DMS114 treated with DMSO at 0.1 percent for 48 hours (cell line): ENCODE measurements at regions not wholly inside any gene's neighbourhood (a gene's known extent, or its start where the extent isn't known, plus 50 kb on each side); places are given as distances from the start of the nearest gene placed in this dataset.
A peak's percentile ranks its signal among the peaks of the same experiment; 100 is the strongest.

Experiments used
- DNase-seq: peaks from one replicate; lab custom pipeline; 2025; ENCODE audit not compliant: unreplicated experiment; lab: John Stamatoyannopoulos, UW

DNA sequence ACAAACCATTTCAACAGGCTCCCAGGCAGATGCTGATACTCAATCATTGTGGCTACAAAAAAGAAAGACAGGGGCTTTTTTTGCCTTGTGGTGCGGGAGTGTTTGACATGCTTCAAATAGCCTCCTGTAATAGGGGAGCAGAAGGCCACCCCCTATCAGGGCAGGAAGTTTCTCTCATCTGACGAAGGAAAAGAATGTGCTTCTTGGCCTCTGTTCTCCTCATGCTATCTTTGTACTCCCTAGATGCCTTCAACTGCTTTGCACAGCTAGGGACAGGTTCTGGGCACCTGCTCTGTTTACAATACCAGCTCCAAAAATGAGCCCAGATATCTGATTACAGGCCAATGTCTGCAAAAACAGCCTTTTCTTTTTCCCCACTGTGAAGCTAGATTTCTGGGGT is 391.1 kb downstream of the STIM2 start:
- DNase-seq, result no peak

DNA sequence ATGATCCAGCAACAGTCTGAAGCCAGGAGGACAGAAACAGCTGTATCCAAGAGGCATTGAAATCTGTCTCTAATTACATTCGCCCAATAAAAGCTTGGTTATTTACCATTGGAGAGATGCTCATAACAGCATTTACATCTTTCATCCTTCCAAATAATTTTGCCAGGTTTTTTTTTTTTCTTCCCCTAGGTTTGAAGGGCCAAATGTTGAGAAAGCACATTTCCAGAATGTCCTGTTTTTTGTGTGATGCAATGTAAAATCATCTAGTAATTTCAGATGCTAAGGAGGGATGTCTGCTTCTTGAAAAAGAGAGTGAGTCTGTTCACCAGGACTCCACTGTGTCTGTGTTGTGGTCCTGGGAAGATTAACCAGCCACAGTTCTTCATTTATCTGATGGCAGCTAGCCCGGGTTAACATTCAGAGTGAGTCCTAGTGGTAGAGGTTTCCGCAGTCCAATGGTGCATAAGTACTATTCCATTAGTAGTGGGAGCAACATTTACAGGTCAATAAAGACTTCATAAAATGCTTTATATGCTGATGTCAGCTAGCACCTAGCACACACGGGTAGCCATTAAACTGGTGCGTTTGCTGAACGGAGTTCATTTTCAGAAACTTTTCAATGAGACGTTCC is 406.8 kb downstream of the STIM2 start:
- no peak for DNase-seq

DNA sequence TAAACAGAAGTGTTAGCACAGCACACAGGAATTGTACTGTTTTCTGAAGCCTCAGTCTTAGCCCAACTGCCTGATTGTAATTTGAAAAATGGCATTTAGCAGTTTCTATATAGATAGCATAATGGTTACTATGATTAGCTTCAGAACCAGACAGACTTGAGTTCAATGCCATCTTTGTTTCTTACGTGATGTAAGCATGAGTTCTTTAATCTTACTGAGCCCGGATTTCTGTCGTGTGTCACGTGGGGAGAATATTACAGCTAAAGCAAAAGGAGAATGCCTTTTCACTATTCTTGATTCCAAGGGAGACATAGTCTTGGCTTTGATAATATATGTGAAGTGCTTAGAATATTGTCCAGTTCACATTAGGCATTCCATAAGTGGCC is 407.3 kb downstream of the STIM2 start:
- no peak for DNase-seq

DNA sequence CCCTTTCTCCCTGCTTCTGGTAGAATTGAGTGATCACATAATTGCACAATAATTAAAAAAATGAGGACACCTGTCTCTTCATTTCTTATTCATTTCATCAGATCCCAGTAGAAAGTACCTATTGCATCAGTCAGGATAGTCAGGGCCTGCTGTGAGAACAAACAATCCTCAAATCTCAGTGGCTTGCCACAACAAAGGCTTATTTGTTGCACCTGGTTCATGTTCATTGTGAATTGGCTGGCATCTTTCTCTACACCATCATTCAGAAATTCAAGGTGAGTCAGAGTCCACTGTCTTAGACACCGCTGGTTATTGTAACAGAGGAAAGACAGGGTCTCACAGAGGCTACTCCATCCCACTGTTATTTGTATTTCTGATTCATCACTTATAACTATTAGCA is 409.8 kb downstream of the STIM2 start:
- no peak for DNase-seq

DNA sequence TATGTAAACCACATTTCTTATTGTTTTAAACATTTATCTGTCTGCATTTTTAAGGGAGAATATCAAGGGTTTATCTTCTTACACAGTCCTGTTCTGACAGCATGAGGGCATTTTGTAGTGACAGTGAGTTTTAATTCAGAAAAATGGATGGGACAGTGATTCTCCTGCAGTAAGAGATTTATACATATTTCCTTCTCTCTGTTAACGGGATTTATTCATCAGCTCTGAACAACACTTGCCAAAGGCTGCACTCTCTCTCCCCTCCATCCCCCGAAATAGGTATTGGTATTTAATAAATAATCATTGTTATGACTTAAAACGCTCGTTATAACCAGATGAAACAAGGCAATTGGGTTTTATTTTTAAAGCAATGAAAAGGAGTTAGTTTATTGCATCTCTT is 410.9 kb downstream of the STIM2 start:
- no peak for DNase-seq

DNA sequence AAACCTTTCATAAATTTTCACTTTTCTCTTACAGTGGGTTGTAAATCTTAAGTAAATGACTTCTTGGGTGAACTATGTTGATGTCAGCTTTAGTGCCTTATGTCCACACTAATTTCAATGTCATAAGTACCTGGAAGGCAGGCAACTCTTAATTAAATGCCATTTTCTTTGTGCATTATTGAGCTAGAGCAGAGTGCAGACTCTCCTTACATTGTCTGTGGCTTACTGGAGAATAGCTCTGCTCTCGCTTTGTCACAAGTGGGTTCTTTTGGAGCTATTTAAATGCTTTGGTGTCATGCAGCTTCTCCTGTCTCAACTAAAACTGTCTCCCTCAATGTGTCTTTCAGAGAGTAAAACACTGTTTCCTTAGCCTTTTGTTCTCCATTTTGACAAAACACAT is 411.6 kb downstream of the STIM2 start:
- no peak for DNase-seq

DNA sequence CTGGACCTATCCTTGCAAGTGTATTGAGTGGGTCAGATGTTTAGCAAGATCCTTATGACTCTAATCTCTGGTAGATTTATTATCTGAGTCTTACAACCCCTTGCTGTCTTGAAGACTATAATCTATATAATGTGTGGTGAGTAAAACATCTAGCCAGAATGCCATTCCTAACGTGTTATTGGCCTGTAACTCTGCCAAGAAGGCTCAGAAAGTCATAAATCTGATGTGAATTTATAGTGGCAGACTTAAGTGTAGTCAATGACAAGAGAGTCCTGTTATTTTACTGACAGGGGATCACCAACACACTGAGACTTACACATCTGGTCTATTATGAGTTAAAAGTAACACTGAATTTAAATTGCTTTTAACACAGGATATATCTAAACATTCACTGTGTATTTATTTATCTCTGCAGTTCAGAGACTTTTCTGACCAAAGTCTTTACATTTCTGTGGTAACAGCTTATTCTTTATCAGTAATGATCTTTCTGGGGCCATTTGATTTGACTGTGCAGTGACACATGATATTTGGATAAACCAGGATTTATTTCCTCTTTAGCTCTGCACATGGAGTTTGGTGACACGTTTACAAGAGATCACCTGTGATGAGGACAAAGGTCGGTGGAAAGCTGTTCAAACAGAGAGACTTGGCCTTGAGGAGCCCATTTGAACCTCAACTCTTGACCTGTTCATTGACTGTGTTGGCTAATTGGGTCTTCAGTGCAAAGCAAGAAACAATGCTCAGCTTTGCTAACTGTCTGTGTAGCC is 415.8 kb downstream of the STIM2 start:
- DNase-seq, result no peak

DNA sequence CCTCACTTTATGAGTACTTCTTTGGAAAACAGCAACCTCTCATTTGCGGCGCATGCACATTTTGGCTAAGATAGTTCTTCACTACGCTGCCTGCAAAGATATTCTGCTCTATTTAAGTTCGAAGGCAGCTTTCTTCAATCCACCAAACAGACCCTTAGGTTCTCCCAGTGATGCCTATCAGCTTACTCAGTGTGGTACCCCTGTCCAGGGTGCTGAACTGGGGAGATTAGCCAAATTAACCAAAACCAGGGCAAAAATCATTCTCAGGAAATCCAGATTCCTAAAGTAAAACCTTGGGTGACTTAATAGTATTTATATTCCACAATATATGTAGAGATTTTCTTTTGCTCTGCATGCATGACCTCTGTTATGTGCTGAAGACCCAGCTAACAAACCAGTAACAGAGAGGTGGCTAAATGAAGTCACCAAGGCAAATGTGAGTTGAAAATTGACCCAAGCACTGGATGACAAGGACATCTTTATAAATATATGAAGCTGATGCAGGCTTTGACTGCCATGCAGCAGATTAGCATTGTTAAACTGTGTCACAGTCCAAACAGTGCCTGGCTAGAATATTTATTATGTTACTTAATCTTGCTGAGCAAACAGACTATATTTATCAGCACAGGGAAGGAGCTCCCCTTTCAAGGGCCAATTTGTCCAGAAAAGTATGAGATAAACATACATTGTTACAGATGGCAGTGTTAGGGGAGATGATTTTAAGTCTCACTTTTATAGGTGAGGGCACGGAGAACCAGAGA is 418.2 kb downstream of the STIM2 start:
- no peak for DNase-seq

DNA sequence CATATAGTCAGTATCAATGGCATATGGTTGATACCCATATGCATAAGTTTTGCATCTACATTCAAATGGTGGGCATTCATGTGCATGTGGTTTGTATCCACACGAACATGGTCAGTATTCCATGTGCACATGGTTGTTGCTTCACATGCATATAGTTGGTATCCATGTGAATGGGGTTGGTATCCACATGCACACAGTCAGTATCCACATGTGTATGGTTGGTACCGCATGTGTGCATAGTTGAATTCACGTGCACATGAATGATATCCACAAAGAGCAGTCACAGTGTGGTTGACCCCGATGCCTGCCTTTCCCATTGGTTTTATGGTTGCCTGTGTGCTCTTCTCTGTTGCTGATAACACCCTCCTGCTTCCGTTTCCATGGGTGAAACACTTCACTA is 427.9 kb downstream of the STIM2 start:
- no peak for DNase-seq

DNA sequence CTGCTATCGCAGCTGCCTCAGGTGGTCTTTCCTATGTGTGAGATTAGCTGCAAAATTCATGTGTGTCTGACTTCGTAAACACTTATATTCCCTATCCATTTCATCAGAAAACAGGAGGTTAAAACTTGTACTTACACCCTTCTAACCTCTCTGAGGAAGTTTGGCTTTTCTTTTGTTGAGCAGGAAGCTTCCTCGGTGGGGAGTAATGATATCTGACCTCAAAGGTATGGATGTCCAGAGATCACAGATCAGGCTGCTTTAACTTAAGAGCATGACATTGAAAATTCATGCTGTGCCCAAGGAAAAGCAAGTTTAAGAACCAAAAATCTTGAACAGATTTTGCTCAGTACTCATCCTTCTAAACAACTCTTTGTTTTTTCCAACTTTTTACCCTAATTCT is 429.1 kb downstream of the STIM2 start:
- DNase-seq, result no peak

DNA sequence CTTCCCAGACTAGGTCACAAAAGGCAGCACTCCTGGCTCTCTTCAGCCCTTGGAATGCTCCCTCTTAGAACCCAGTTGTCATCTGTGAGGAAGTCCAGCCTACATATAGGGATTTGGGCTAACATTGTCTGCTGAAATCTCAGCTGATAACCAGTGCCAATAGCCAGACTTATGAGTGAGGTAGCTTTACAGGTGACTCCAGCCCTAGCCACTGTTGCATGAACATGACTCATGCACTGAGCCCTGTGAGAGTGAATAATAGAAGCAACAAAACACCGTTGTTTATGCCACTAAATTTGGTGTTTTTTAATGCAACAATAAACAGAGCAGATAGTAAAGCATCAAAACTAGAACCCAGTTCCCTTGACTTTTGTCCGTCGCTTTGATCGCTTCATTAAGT is 433.2 kb downstream of the STIM2 start:
- DNase-seq, result no peak

DNA sequence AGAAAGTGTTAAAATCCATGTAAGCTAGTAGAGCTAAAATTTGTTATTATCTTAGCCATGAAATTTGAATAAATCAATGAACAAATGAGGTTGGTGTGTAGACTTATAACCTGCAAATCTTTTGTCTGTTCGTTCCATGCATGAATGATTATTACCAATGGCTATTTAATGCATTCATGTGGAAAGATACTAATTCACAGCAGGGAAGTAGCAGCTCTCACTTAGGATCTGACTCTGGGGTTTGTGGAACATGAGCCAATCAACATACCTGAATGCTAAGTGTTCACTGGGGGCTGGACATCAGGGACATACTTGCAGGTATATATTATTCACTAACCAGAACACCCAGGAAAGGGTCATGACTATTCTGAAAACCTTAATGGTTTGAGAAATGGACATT is 444.1 kb downstream of the STIM2 start:
- no peak for DNase-seq

DNA sequence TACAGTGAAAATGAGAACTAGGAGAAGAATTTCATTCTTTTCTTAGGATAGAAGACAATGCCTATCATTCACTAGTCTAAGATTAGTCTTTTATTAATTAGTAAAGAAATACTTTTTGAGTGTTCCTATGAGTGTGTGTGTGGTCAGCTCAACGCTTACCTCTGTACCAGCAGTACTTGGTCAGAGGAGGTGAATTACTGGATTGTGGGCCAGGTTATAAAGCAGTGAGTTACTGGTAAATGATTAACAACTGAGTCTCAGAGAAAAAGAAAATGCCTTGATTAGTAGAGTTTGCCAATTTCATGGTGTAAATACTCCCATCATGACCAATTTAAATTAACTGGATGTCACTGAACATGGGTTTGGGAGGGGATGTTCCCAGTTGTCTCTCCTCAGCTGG is 444.6 kb downstream of the STIM2 start:
- no peak for DNase-seq

DNA sequence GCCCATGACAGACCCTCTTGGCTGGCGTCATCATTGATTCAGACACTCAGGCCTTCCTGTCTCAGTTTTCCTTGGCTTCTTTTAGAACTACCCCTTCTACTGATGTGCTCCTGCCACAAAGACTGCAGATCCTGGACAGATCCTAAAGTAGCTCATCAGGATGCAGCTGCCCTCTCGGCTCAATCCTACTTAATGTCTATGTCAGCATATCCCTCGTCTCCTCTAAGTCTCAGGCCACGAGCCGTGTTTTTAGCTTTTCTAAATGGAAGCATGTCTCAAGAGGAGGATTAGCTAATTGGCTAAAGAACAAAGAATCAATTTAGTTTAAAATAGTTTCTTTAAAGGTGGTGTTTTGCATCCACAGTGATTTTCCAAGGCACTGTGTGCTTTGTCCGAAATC is 447.7 kb downstream of the STIM2 start:
- no peak for DNase-seq

DNA sequence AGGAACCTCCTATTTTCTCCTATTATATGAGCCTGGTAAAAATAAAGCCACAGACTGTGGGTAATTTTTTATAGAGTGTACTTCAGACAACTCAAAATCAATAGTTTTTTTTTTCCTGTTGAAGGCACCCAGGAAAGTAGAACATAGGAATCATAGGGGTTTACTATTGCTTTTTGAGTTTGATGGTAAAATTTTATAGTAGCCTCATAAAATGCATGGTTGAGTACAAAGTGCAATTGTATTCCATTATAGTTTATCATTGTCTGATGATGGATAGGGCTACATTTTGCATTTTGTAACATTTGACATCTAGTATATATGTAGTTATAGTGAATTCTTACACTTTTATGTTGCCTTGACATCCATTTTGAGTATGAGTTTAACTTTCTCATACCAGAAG is 455.0 kb downstream of the STIM2 start:
- DNase-seq, result no peak

DNA sequence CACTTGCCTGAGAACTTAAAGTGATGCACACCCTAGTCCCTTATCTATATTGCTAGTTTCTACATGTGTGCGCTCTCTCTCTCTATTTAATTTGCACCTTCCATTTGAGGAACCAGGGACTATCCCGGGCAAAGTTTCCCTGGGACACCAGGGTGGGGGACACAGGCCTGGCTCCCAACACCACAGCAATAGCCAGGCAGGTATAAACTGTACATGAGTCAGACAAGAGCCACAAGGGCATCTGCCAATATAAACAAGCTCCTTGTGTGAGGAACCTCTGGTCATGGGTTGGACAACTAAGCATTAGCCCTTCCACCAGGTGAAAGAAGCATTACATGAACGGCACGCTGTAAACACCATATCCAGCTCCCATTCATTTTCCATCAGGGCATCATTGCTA is 455.5 kb downstream of the STIM2 start:
- no peak for DNase-seq

DNA sequence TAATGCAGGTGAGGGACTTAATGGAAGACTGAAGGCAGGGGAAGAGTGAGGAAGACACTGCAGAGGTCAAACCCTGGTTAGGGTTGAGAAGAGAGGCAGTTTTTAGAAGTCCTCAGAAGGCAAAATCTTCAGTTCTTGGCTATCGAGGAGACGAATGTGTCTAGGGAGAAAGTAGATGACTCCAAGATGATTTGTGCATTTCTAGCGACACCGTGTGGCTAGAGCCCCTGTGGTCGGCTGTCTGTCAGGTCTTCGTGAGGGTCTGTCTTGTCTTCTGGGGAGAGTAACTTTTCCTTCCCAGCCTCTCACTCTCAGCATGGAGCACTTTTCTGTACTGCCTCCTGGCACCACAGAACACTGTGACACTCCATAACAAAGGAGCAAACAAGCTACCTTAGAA is 458.1 kb downstream of the STIM2 start:
- DNase-seq, result peak; percentile 20

DNA sequence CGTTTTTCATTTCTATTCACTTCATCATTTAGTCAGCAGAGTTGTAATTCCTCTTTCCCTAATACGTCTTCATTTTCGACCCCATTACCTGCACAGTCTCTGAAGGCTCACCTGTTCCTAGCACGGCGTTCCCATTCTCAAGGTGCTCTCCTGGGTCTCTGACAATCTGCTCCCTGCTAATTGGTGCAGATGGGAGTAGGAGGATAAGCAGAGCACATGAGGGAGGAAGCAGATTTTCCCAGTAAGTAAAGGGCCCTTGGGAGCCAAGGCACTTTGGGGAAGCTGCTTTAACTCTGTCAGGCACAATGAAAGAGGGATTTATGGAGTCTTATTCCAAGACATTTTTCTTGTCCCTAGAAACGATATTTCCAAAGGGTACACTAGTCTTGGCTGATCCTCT is 466.4 kb downstream of the STIM2 start:
- DNase-seq, result no peak

DNA sequence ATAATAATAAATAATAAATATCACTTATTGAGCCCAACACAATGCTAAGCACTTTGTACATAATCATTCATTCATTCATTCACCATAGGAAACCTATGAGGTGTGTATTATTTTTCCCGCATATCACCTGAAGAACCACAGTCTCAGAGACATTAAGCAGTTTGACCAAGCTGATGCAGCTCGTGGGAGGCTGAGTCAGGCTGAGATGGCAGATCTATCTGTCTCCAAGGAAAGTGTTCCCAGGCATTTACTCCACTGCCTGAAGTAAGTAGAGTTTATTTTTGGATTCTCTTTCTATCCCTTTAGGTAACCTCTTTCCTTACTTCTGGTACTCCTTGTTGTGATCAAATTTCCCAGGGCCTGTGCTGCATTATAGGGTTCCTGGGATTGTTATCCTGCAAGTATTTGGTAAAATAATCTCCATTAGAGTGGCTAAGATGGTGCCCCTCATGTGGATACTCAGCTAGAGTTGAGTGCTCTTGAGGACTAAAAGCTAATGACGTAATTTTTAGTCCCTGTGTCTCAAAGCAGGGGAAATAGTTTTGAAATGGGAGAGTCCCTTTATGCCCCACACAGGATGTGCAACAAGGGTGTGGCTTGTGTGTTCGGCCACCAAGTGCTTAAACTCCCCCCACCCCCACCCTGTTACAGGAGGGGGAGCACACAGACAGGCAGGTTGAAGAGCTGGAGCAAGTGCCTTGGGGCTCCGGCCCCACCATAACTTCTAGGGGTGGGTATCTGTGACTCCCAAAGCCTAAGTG is 467.0 kb downstream of the STIM2 start:
- DNase-seq, result no peak

DNA sequence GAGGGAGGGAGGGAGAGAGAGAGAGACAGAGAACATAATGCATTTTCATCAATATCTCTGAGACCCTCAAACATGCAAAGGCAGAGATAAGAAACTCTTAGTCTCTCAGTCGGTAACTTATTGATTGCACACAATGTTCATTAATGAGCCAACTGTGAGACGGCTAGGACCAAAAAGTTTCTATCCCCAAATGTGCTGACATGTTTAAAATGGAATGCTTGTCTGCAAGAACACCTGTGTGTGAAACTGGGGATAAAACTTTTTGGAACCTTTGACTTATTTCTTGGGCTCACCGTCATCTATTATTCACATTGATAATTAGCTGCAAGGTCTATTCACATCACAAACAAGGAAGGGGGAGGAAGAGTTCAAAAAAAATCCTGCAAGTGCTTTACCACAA is 477.9 kb downstream of the STIM2 start:
- no peak for DNase-seq

DNA sequence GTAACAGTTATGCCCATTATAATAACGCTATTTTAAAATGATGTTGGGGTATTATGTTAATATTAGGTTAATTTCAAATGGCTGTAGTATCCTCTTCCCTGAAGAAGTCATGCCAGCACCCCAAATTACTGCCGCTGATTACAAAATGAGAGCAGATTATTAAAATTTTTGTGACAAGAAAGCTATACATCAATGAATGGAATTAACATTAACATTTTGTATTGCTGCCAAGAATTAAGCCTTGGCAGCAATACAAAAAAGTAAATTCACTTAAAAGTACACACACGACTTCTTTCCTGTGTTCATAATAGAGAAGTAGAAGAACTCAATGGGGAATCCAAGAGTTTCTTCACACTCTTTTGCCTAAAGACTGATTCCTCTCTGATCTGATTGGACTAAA is 482.8 kb downstream of the STIM2 start:
- no peak for DNase-seq

DNA sequence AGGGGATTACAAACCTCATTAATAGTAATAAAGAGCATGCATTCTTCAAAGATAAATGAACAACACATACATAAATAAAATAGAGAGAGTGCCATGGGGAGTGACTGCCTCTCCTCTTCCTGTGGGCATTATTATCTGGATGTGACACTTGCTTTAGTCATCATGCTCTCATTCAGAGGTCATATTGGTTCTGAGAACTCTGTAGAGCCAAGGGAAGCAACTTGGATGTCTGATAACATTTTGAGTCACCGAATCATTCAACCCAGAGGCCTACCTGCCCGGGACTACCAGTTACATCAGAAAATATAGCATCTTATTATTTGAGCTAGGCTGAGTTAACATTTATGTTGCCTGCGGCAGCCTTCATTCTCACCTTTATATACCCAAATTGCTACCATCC is 489.5 kb downstream of the STIM2 start:
- no peak for DNase-seq
